ENCODE measurements at regions not wholly inside any gene's neighbourhood (a gene's known extent, or its start where the extent isn't known, plus 50 kb on each side); places are given as distances from the start of the nearest gene placed in this dataset.

DNA sequence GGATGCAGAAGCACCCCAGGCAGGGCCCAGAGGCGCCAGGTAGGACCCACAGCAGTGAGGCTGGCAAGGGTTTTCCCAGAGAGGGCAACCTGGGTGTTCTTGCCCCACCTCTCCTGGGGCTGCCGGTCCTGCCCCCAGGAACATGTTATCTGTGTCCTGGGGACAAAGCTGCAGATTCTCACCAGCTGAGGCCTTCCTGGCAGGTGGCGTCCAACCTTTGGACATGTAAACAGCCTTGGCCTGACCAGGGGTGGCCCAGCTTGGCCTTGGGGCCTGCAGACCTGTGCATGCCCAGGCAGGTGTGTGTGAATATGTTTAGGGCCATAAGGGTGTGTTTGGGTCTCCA, 101.8 kb upstream of the LARP1 start:
- TF ChIP-seq, protein P1, sequence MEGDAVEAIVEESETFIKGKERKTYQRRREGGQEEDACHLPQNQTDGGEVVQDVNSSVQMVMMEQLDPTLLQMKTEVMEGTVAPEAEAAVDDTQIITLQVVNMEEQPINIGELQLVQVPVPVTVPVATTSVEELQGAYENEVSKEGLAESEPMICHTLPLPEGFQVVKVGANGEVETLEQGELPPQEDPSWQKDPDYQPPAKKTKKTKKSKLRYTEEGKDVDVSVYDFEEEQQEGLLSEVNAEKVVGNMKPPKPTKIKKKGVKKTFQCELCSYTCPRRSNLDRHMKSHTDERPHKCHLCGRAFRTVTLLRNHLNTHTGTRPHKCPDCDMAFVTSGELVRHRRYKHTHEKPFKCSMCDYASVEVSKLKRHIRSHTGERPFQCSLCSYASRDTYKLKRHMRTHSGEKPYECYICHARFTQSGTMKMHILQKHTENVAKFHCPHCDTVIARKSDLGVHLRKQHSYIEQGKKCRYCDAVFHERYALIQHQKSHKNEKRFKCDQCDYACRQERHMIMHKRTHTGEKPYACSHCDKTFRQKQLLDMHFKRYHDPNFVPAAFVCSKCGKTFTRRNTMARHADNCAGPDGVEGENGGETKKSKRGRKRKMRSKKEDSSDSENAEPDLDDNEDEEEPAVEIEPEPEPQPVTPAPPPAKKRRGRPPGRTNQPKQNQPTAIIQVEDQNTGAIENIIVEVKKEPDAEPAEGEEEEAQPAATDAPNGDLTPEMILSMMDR (conservative IDR thresholded peaks at IDR 0.05; ENCODE audit: low read length): no peak
- TF ChIP-seq EZH2phosphoT487 (IDR thresholded peaks at IDR 0.05; ENCODE audit: borderline replicate concordance, low read depth, low read length): no peak

Data from OCI-LY7 (cell line).